Left ventricle myocardium inferior (tissue), 1 donor: ENCODE measurements at regions not wholly inside any gene's neighbourhood (a gene's known extent, or its start where the extent isn't known, plus 50 kb on each side); places are given as distances from the start of the nearest gene placed in this dataset.

Experiments used
- DNase-seq: peaks from one replicate; pipeline ENCODE4 v3.0.0-alpha.2; 2020
- H3K27ac ChIP-seq: fragments of 200-600 bp; replicated peaks from 2 replicates; pipeline ENCODE4 v1.8.0; 2021
- H3K27me3 ChIP-seq: fragments of 200-600 bp; 2 replicates; pipeline ENCODE4 v1.8.0; 2021; ENCODE audit warnings: low read depth
- H3K36me3 ChIP-seq: fragments of 200-600 bp; 2 replicates; pipeline ENCODE4 v1.8.0; 2021
- H3K4me1 ChIP-seq: fragments of 200-600 bp; 2 replicates; pipeline ENCODE4 v1.8.0; 2021
- H3K4me3 ChIP-seq: fragments of 200-600 bp; 2 replicates; pipeline ENCODE4 v1.8.0; 2021; ENCODE audit warnings: mild to moderate bottlenecking, moderate library complexity
- H3K9me3 ChIP-seq: fragments of 200-600 bp; replicated peaks from 2 replicates; pipeline ENCODE4 v1.8.0; 2021
- CTCF ChIP-seq: fragments of 200-600 bp; IDR thresholded peaks from 2 replicates; pipeline ENCODE4 v1.8.0; 2021; ENCODE audit warnings: antibody characterized with exemption, mild to moderate bottlenecking, borderline replicate concordance
- intact Hi-C: fragments of 100-400 bp; cut with micrococcal nuclease; formaldehyde crosslinking; loops from one replicate; pipeline ENCODE4 v1.11.0; 2022
- donor health status: DM: no; HTN: yes; CAD: no; lungs with severe emphysema.

GRCh38 chr13:95381212-95381527, 79.9 kb upstream of the ABCC4 start:
- intact Hi-C loops = loop anchor here (10.0 kb wide), 1 partner anchor 86 kb away; no protein-coding TSS in a partner anchor
- H3K27me3 ChIP-seq = no peaks in the 10 kb centered on the region
- peaks cover 16% of the 10 kb centered on the region for H3K4me1 ChIP-seq
- no peaks in the 10 kb centered on the region for H3K9me3 ChIP-seq
- H3K4me3 ChIP-seq = no peak overlapping the region
- H3K36me3 ChIP-seq = no peaks in the 10 kb centered on the region
- DNase-seq = peak; percentile 47
- H3K27ac ChIP-seq = peak overlapping the region; percentile 55
- no peak for TF ChIP-seq CTCF

- Histone ChIP-seq H3K36me3 (no peaks in the 10 kb centered on the region), H3K9me3 (no peaks in the 10 kb centered on the region), H3K27ac (no peak overlapping the region), H3K4me1 (peaks cover 16% of the 10 kb centered on the region), H3K4me3 (no peak overlapping the region), H3K27me3 (no peaks in the 10 kb centered on the region)
- intact Hi-C loops = loop anchor here (10.0 kb wide), 1 partner anchor 88 kb away; no protein-coding TSS in a partner anchor
- DNase-seq = no peak
- TF ChIP-seq CTCF = no peak
Observed at GRCh38 chr13:95382411-95382810, 81.2 kb upstream of the ABCC4 start.

- intact Hi-C loops = loop anchor here (10.0 kb wide), 1 partner anchor 88 kb away; no protein-coding TSS in a partner anchor
- H3K4me3 ChIP-seq = no peak overlapping the region
- no peak overlapping the region for H3K27ac ChIP-seq
- DNase-seq = no peak
- H3K36me3 ChIP-seq = no peaks in the 10 kb centered on the region
- peaks cover 21% of the 10 kb centered on the region for H3K4me1 ChIP-seq
- no peaks in the 10 kb centered on the region for H3K9me3 ChIP-seq
- TF ChIP-seq CTCF = no peak
- no peaks in the 10 kb centered on the region for H3K27me3 ChIP-seq
Observed at GRCh38 chr13:95382916-95383315, 81.7 kb upstream of the ABCC4 start.

GRCh38 chr13:95385373-95385772, 84.1 kb upstream of the ABCC4 start:
- no peak for DNase-seq
- H3K4me3 ChIP-seq = no peak overlapping the region
- TF ChIP-seq CTCF = no peak
- no peak overlapping the region for H3K27ac ChIP-seq
- no peaks in the 10 kb centered on the region for H3K9me3 ChIP-seq
- H3K4me1 ChIP-seq = peaks cover 17% of the 10 kb centered on the region
- intact Hi-C loops = loop anchor here (10.0 kb wide), 1 partner anchor 91 kb away; no protein-coding TSS in a partner anchor
- peaks cover 8% of the 10 kb centered on the region for H3K27me3 ChIP-seq
- no peaks in the 10 kb centered on the region for H3K36me3 ChIP-seq

GRCh38 chr13:95385798-95386197, 84.5 kb upstream of the ABCC4 start:
- intact Hi-C loops = loop anchor here (10.0 kb wide), 1 partner anchor 91 kb away; no protein-coding TSS in a partner anchor
- DNase-seq = no peak
- Histone ChIP-seq H3K4me3 (no peak overlapping the region), H3K4me1 (peaks cover 13% of the 10 kb centered on the region), H3K27ac (no peak overlapping the region), H3K9me3 (no peaks in the 10 kb centered on the region), H3K36me3 (no peaks in the 10 kb centered on the region), H3K27me3 (peaks cover 8% of the 10 kb centered on the region)
- no peak for TF ChIP-seq CTCF

- Histone ChIP-seq H3K4me3 (no peak overlapping the region), H3K27ac (no peak overlapping the region), H3K36me3 (no peaks in the 10 kb centered on the region), H3K27me3 (peaks cover 8% of the 10 kb centered on the region), H3K4me1 (peaks cover 10% of the 10 kb centered on the region), H3K9me3 (no peaks in the 10 kb centered on the region)
- no peak for DNase-seq
- TF ChIP-seq CTCF = no peak
- intact Hi-C loops = loop anchor here (10.0 kb wide), 1 partner anchor 92 kb away; no protein-coding TSS in a partner anchor
Observed at GRCh38 chr13:95386370-95386769, 85.1 kb upstream of the ABCC4 start.
